GM18870 (cell line): ENCODE measurements at regions not wholly inside any gene's neighbourhood (a gene's known extent, or its start where the extent isn't known, plus 50 kb on each side); places are given as distances from the start of the nearest gene placed in this dataset.

Source experiments
- ATAC-seq: cut with Tn5 transposase; IDR thresholded peaks from one replicate; pipeline ENCODE4 v1.9.1; 2021; ENCODE audit warnings: moderate library complexity; ENCODE audit not compliant: unreplicated experiment

GRCh38 chr4:138927072-138927471, 88.5 kb upstream of the NOCT start:
- no peak for ATAC-seq

DNA sequence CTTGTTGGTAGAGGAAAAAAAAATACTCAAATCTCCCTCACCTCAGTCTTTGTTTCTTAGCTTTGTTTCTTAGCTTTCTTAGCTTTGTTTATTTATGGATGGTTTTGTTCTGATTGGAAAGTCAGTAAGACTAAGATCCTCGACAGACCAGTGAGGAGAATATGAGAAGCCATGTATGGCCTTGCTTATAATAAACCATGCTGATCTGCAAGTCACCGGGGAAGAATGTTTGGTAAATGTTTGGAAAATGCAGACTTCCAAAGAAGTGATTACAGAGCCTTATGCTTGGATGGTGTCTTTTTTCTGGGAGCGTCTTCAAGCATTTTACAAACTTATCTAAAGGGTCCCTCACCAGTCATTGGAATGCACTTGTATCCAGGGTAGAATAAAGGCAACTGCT, 90.1 kb upstream of the NOCT start:
- no peak for ATAC-seq

DNA sequence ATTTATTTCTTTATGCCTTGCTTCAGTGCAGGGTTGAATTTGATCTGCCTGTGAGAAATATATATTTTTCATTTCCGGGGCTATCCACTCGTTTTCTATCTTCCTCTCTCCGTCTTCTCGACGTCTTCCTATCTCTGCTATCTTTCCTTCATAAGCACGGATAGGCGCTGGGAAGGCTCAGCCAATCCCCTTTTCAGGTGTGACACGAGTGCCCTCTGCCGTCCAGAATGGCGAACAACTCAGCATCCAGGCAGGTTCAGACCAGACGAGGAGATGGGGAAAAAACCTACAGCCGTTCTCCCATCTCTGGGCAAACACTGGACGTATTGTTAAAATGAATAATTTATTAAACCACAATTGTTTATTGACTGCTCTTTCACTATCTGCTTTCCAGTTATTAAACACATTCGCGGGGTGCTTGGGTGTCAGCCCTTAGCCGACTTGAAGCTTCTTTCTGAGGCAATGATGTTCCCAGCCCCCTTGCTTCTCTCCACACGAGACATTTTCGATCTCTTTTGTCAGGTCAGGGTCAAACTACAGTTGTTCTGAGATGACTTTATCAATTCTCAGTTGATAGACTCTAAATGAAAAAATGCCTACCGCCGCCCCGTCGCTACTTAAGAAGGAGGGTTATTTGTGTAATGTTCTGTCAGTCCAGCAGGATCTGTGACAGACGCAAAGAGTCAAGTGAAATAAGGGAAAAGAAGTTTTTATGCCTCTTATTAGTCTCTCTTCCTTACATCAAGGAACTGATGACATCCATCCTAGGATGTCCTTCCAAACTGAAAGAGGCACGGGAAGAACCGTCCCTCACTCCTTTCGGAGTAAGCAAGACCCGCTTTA, 96.3 kb upstream of the NOCT start:
- ATAC-seq = peak; percentile 68

DNA sequence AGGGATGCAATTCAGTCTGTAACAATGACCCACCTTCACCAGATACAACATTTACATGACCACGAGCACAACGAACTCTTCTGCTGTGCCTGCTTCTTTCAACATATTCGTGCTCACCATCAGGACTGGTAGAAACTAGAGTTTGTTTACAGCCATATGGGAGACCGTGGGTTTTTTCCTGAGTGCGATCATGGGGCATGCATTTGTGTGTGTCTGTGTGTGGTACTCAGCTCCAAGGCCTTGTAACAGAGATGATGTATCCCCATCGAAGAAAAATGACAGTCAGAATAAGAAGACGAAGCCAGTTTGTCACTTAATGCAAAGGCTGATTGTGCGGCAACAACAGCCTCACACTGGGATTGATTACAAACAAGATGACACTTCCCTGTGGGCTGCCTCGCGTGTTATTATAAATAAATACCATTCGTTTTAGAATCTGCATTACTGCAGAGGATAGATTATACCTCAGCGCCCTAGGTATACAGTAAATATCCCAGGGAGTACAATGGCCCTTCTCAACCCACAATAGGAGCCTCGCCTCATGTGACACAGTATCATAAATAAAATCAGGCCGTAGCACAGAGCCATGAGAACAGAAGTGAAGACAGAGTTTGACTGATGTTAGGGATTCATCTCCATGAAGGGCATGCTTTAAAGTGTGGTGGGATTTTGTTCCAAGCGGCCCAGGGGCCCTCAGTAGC, 97.3 kb upstream of the NOCT start:
- no peak for ATAC-seq

GRCh38 chr4:138916763-138917162, 98.8 kb upstream of the NOCT start:
- no peak for ATAC-seq

DNA sequence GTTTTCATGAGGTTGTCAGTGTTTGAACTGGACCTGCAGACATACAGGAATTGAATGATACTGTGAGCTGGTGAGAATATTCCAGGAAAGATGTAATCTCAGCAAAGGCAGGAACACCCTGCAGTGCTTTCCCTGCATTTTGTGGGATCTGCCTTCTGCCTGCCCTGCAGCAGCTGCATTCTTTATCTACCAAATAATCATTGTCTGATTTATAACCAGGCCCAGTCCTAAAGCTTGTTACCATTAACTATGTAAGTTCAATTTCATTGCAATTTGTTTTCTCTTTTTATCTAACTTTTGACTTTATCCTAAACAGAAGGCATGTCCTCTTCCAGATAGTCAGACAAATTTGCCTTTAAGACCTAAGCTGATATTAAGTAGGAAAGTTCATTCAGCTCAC, 99.8 kb upstream of the NOCT start:
- ATAC-seq = no peak

DNA sequence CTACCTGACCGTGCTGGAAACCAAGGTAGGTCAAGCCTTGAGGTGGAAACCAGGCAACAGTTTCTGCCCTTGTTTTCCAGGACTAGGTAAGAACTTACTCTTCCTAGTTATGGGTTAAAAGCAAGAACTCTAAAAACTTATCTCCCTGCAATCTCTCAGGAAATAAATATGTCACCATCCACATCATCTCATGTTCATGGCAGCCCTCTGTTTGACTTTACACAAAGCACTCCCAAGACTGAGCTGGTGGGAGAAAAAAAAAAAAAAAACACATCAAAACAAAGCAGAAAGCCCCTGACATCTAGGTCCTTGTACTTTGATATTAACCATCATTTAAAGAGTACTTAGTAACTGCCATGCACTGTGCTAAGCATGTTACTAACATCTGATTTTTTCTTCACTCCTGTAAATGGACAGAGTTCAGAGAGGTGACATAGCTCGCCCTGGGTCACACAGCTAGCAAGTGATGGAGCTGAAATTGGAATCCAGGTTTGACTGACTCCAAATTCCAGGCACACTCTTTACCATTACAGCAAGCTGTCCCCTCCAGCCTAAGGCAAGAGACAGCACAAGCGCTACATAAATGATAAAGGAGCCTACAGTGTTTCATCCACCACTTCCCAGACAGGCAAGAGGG, 102.8 kb upstream of the NOCT start:
- no peak for ATAC-seq

GRCh38 chr4:138911909-138912703, 103.5 kb upstream of the NOCT start:
- no peak for ATAC-seq

- no peak for ATAC-seq
These were observed 104.7 kb upstream of the NOCT start for GRCh38 chr4:138910914-138911336.

GRCh38 chr4:138910195-138910913, 105.2 kb upstream of the NOCT start:
- no peak for ATAC-seq

GRCh38 chr4:138909587-138909986, 106.0 kb upstream of the NOCT start:
- ATAC-seq = no peak

DNA sequence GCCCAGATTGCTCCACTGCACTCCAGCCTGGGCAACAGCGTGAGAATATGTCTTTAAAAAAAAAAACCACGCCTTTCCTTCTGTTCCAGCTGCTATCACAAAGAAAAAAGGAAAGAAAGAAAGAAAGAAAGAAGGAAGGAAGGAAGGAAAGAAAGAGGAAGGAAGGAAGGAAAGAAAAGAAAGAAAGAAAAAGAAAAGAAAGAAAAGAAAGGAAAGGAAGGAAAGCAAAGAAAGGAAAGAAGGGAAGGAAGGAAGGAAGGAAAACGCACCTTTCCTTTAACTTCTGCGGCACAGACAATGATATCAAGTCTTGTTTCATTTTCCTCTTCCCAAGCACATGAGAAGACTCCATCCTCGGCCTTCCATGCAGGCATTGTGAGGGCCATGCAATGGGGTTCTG, 107.4 kb upstream of the NOCT start:
- no peak for ATAC-seq

DNA sequence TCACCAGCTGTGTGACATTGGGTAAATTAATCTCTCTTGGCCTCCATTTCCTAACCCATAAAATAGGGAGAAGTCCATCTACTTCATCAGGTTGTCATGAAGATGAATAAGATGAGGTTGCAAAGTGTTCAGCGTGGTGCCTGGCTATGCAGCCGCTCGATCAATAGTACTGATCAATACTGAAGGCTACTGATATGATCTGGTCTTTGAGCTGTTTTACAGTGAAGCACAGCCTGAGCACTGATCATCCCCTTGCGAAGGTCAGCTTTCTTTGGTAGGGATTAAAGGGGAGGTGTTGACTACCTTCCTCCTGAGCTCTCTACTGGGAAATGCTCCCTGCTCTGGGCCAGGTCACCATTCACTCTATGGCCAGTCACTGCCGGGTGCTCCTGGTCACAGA, 108.4 kb upstream of the NOCT start:
- no peak for ATAC-seq

DNA sequence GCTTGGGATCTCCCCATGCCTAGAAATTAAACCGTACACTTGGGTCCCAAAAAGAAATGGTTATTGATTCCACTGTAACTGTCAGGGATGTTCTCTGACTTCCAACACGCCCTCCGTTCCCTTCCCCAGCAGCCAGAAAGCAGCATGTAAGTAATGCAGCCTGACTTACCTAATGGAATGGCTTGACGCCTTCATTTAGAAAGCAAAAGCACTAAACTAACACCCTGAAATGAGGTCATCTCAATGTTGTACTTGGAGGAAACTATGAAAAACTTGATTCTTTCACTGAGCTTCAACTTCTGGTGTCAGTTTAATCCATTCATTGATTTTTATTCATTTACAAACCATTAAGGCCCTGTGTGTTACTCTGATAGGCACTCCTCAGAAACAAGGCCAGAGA, 110.8 kb upstream of the NOCT start:
- ATAC-seq = no peak

- ATAC-seq = no peak
These were observed 112.4 kb upstream of the NOCT start for GRCh38 chr4:138903185-138903584.

DNA sequence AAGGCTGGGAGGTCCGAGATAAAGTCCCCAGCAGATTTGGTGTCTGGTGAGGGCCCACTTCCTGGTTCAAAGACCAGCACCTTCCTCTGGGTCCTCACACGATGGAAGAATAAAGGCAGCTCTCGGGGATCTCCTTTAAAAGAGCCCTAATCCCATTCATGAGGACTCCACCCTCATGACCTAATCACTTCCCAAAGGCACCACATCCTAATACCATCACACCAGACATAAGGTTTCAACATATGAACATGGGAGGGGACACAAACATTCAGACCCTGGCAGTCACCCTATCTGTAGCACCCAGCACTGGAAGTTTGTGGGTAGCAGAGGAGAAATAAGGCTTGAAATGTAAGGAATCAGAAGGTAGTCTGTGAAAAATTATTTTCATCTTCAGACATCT, 112.9 kb upstream of the NOCT start:
- no peak for ATAC-seq

- no peak for ATAC-seq
These were observed 114.4 kb upstream of the NOCT start for GRCh38 chr4:138901177-138901576.

DNA sequence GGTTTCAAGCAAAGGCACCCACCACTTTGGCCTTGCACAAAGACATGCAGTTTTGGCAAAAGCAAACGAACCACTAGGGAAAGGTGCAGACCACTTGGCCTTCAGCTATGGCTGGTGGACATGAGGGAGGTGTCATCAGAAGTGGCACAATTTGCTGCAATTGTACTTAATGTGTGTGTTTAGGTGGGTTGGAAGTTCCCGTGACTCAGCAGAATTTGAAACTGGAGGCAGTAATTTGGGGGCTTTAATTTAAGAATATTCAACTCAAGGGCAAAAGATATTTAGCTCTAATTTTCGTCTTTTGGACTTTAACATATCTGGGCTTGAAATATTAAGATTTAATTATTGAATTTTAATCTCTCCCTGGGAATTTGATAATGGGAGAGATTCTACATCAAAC, 115.6 kb upstream of the NOCT start:
- ATAC-seq = no peak

GRCh38 chr4:138898282-138898681, 117.3 kb upstream of the NOCT start:
- ATAC-seq = no peak

- no peak for ATAC-seq
These were observed 117.8 kb upstream of the NOCT start for GRCh38 chr4:138897811-138898226.

DNA sequence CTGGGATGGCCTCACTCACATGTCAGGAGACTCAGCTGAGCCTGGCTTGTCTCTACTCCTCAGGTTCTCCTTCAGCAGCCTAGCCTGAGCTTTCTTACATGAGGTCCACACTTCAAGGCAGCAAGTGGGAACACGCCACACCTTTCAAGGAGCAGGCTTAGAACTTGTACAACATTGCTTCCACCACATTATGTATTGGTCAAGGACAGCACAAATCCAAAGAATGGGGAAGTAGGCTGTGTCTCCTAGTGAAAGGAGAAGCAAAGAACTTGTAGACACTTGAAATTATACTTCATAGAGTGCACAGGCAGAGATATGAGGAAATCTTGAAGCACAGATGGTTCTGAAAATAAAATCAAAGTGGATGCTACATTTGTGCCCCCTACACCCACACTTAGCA, 120.9 kb upstream of the NOCT start:
- ATAC-seq = no peak
